Renal cortex interstitium (tissue), 11 donors: ENCODE measurements at regions not wholly inside any gene's neighbourhood (a gene's known extent, or its start where the extent isn't known, plus 50 kb on each side); places are given as distances from the start of the nearest gene placed in this dataset.
"Not testable (repeated sequence)": the region's sequence is repeated elsewhere in the genome, so short reads cannot be mapped to it uniquely, and the experiment has no call there.

Experiments used
- DNase-seq, 11 donors: peaks; one replicate each; pipeline ENCODE4 v3.0.0-alpha.2; 2013; ENCODE audit warnings: low read depth in 9 of 11, low spot score in 4 of 11; ENCODE audit errors: extremely low read depth in 1 of 11

GRCh38 chr9:73872701-73873100, 624.4 kb upstream of the RORB start:
- peak in 10 of 11 donors; percentile 10 to 47 (median 28) for DNase-seq

- DNase-seq, result no peak
Observed at GRCh38 chr9:73880101-73880500, 617.0 kb upstream of the RORB start.

GRCh38 chr9:73889023-73889422, 608.1 kb upstream of the RORB start:
- no peak for DNase-seq

DNA sequence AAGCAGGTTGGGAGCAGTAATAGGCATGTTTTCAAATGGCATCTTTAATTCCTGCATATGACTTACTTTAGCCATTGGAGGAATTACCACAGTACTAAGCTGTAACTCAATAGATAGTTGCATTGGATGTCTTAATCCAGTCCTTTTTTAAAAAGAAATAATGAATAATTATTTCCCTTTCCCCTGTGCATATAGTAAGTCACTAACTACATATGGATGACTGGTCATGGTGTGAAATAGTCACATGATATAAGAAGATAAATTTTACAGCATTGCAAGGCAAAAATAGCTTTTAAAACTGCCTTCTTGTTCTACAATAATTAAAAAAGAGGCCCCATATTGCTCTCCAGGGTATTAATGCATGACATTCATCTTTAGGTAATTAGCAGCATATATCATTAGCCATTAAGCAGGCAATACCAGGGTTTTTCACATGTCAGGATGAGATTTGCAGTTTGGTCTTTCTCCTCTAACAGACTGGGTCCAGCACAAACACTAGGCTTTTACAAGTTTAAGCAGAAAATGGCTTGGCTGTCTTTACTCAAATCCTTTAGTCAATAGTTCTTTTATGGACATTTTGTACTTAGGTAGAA, 606.4 kb upstream of the RORB start:
- no peak for DNase-seq

DNA sequence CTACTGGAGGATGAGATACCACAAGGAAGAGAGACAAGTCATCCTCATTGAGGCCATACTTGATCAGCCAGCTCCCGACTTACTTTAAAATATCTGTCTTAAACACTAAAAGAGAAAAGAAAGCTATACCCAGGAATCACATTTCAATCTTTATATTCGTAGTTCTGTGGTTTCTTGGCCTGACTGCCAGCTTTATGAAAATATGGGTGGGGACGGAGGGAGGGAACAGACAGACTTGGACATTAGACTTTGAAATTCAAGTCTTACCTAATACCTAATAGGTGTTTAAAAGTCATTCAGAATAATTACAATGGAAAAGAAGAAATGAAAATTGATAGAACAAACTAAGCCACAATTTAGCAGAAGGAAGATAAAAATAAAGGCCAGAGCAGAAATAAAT, 604.8 kb upstream of the RORB start:
- DNase-seq, result no peak

GRCh38 chr9:73893230-73893629, 603.9 kb upstream of the RORB start:
- no peak for DNase-seq

DNA sequence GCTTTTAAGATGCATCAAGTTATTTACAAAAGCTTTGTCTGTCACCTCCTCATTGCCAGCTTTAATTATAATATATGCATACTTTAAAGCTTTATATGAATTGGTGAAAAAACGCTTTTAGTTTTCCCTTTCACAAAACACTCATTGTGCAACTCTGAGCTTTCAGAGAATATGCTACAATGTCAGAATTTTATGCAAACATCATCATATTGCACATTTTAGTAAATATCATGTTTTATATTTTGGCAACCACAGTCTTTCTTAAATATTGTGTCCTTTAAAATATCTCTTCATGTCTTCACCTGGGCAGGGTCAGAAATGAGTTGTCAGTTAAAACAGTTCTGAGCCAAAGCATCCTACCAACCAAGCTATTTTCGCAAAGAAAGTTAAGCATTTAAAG, 601.1 kb upstream of the RORB start:
- no peak for DNase-seq

DNA sequence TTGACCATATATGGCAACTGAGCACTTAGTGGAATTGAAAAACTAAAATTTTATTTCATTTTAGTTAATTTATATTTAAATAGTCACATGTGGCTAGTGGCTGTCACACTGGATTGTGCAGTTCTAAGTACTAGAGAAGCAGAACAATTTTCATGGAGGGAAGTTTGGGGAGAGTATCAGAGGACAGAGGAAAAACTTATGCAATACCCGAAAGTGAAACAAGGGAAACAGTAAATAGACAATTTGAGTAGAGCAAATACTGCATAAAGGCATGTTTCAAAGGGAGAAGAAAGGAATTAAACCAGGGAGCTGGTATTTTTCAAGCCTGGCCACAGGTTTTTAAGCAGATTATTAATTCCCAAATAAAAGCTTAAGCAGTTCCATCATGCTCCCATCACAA, 590.5 kb upstream of the RORB start:
- no peak for DNase-seq

DNA sequence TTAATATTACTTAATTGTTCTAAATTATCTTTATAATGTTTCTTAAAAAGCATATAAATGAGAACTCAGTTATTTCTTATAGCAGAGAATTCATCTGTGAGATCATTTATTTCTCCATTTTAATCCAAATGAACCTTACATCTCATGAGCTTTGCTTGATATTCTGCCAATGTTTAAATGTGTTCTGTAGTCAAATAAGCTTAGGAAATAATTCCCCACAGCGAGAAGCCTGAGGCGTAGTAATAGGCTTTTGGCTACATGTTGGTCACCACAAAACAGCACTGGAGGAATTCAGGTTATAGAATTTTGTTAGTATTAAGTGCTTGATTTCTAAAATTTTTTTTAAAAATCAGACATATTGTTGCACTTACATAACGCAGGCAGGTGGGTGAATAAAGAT, 585.3 kb upstream of the RORB start:
- DNase-seq, result no peak

- no peak for DNase-seq
Observed at GRCh38 chr9:73916016-73916673, 581.0 kb upstream of the RORB start.

GRCh38 chr9:73919712-73920111, 577.4 kb upstream of the RORB start:
- DNase-seq, result no peak

- DNase-seq, result no peak
Observed at GRCh38 chr9:73923796-73924195, 573.3 kb upstream of the RORB start.

DNA sequence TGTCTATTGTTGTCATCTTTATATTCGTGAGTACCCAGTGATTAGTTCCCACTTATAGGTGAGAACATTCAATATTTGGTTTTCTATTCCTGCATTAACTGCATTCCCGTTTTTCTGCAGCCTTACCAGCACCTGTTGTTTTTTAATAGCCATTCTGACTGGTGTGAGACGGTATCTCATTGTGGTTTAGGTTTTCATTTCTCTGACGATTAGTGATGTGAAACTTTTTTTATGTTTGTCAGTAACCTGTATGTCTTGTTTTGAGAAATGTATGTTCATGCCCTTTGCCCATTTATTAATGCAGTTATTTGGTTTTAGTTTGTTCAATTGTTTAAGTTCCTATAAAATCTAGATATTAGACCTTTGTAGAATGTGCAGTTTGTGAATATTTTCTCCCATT, 546.0 kb upstream of the RORB start:
- DNase-seq, result no peak

GRCh38 chr9:73962792-73963191, 534.3 kb upstream of the RORB start:
- DNase-seq, result no peak

GRCh38 chr9:73969936-73970335, 527.2 kb upstream of the RORB start:
- DNase-seq, result no peak

GRCh38 chr9:73976424-73976823, 520.7 kb upstream of the RORB start:
- not testable (repeated sequence) for DNase-seq

DNA sequence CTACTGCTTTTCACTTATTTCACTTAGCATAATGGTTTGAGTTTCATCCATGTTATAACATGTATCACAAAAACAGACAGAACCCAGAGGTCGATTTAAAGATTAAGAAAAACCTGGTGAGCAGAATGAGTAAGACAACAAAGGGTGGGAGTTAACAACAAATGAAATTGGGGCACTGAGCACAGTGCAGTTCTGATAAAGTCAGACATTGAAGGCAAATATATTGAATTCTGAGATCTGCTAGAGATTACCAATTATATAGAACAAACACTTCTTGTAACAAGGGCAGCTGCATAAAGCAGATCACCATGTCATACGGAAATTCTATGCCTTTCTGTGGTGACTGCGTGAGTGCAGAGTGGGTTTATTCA, 517.3 kb upstream of the RORB start:
- no peak for DNase-seq

GRCh38 chr9:73980754-73981153, 516.4 kb upstream of the RORB start:
- no peak for DNase-seq

GRCh38 chr9:73981405-73981804, 515.7 kb upstream of the RORB start:
- no peak for DNase-seq

GRCh38 chr9:73995836-73996235, 501.3 kb upstream of the RORB start:
- DNase-seq, result no peak

DNA sequence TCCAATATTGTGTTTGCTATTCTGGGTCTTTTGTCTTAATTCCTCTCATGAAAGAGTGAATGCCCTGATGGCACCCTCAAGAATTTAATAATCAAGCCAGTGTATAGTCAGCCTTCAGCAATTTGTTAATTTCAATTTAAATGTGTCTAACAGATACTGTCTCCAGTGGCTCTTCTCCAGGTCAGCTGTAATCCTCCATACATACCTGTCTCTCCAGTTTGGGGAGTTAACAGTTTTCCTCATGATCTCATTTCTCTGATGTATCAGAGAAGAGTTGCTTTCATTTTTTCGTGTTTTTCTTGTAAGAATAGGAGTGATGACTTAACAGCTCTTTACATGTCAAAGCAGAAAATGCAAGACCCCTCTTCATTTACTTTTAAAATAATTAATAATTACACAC, 500.3 kb upstream of the RORB start:
- no peak for DNase-seq
